GM10266 (cell line): ENCODE measurements at regions not wholly inside any gene's neighbourhood (a gene's known extent, or its start where the extent isn't known, plus 50 kb on each side); places are given as distances from the start of the nearest gene placed in this dataset.
"Not testable (repeated sequence)": the region's sequence is repeated elsewhere in the genome, so short reads cannot be mapped to it uniquely, and the experiment has no call there.

Experiments used
- DNase-seq: peaks from one replicate; pipeline ENCODE4 v3.0.0; 2012; ENCODE audit errors: extremely low spot score
- CTCF ChIP-seq: IDR thresholded peaks from 2 replicates; pipeline ENCODE4 v1.5.1; 2012; ENCODE audit warnings: mild to moderate bottlenecking, low read depth; ENCODE audit not compliant: control insufficient read depth, insufficient read depth; ENCODE audit errors: missing control alignments

- no peak for DNase-seq
- TF ChIP-seq CTCF, result no peak
Measured at GRCh38 chr6:80789912-80790570, 683.6 kb downstream of the BCKDHB start.

GRCh38 chr6:80783271-80783670 lies 676.8 kb downstream of the BCKDHB start:
- not testable (repeated sequence) for DNase-seq

- DNase-seq, result no peak
- TF ChIP-seq CTCF, result no peak
Measured at GRCh38 chr6:80771941-80772340, 665.5 kb downstream of the BCKDHB start.

- DNase-seq, result no peak
Measured at GRCh38 chr6:80769106-80769505, 662.6 kb downstream of the BCKDHB start.

GRCh38 chr6:80767808-80768207 lies 661.3 kb downstream of the BCKDHB start:
- no peak for DNase-seq
- no peak for TF ChIP-seq CTCF

More at GRCh38 chr6:80769106-80769505, 662.6 kb downstream of the BCKDHB start:
- no peak for TF ChIP-seq CTCF

GRCh38 chr6:80744213-80744612 lies 637.7 kb downstream of the BCKDHB start:
- TF ChIP-seq CTCF, result no peak
- no peak for DNase-seq

GRCh38 chr6:80742481-80742880 lies 636.0 kb downstream of the BCKDHB start:
- peak; percentile 19 for TF ChIP-seq CTCF
- no peak for DNase-seq

- DNase-seq, result no peak
- TF ChIP-seq CTCF, result no peak
Measured at GRCh38 chr6:80733641-80734040, 627.2 kb downstream of the BCKDHB start.
